ENCODE measurements at regions not wholly inside any gene's neighbourhood (a gene's known extent, or its start where the extent isn't known, plus 50 kb on each side); places are given as distances from the start of the nearest gene placed in this dataset.
A peak's percentile ranks its signal among the peaks of the same experiment; 100 is the strongest.

DNA sequence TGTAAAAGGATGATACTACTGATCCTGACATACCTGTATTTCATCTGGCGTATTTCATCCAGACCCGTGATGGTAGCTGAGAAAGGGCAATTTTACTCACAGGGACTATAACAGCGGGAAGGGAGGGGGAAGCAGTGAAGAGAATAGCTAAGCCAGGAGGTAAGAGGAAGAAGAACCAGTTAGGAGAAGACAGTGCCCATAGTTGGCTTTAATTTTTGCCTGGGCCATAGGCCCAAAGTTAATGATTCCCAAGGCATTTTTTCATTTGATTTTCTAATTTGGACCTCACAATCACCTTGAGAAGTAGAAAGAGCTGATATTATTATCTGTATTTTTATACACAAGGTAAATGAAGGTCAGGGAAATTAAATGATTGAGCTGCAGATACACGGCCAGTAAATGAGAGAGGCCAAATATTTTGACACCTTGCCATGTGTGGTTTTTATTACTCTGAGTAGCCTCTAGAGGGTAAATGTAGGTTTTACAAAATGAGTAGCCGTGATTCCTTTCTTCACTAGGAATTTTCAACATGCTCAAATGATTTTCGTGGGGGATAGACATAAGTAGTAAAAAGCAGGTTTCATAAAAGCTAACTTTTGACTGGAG, 382.2 kb downstream of the FUT8 start:
- no peaks in the 10 kb centered on the region for H3K27me3 Mint-ChIP-seq
- intact Hi-C loops (cut with micrococcal nuclease) = no loop called here
- H3K4me1 Mint-ChIP-seq (ENCODE audit: low read depth) = no peaks in the 10 kb centered on the region
- ChIA-PET CTCF (interaction anchor here (1.0 to 3.1 kb wide), 2 partner anchors 30 to 166 kb away, joined by 4 to 12 read pairs; no protein-coding TSS in a partner anchor), POLR2A (no interaction called here)
- no peak overlapping the region for H3K27ac Mint-ChIP-seq
- no peaks in the 10 kb centered on the region for H3K9me3 Mint-ChIP-seq
- no peaks in the 10 kb centered on the region for H3K36me3 Mint-ChIP-seq
- no peak for DNase-seq
- no peak overlapping the region for H3K4me3 Mint-ChIP-seq

DNA sequence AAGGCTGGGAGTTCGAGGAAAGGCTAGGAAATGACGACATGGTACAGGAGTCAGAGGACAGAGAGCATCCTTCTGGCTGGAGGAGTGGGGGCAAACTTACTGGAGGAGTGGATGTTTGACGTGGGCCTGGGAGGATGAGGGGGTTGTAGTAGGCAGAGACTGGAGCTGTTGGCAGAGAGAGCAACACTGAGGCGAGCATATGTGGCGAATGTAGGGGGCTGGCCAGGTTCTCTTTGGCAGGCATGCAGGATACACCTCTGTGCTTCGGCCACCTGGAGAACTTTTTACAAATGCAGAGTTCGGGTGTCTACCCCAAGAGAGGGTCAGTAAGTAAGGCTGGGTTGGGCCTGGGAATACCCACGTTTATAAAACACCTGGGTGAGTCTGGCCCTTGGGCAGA, 385.7 kb downstream of the FUT8 start:
- peaks cover 3% of the 10 kb centered on the region for H3K4me1 Mint-ChIP-seq (ENCODE audit: low read depth)
- H3K27me3 Mint-ChIP-seq = no peaks in the 10 kb centered on the region
- no peak overlapping the region for H3K27ac Mint-ChIP-seq
- CTCF ChIA-PET = no interaction called here
- no peak for DNase-seq
- no peaks in the 10 kb centered on the region for H3K36me3 Mint-ChIP-seq
- intact Hi-C loops (cut with micrococcal nuclease) = no loop called here
- H3K9me3 Mint-ChIP-seq = no peaks in the 10 kb centered on the region
- POLR2A ChIA-PET = no interaction called here
- no peak overlapping the region for H3K4me3 Mint-ChIP-seq

DNA sequence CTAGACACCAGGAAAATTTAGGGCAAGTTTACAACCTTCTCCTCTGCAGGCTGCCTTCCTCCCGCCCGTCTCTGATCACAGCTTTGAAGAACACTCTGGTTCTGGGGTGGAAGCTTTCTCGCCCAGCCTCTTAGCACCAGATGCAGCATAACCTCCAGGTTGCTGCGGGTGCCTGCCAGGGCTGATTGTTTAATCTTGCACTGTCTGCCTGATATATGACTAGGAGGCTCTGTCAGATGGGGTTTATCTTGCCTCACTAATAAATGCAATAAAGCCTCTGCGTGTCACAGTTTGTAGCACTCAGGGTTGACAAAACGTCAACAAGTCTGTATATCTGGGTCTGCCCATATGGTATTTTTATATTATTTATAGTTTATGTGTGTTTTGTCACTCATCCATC, 388.2 kb downstream of the FUT8 start:
- Mint-ChIP-seq H3K27ac (no peak overlapping the region), H3K36me3 (no peaks in the 10 kb centered on the region), H3K27me3 (no peaks in the 10 kb centered on the region), H3K4me3 (no peak overlapping the region), H3K4me1 (ENCODE audit: low read depth) (peaks cover 8% of the 10 kb centered on the region), H3K9me3 (no peaks in the 10 kb centered on the region)
- intact Hi-C loops (cut with micrococcal nuclease) = no loop called here
- no peak for DNase-seq
- ChIA-PET POLR2A (no interaction called here), CTCF (interaction anchor here (1.9 kb wide), 1 partner anchor 24 kb away, joined by 7 read pairs; no protein-coding TSS in a partner anchor)

DNA sequence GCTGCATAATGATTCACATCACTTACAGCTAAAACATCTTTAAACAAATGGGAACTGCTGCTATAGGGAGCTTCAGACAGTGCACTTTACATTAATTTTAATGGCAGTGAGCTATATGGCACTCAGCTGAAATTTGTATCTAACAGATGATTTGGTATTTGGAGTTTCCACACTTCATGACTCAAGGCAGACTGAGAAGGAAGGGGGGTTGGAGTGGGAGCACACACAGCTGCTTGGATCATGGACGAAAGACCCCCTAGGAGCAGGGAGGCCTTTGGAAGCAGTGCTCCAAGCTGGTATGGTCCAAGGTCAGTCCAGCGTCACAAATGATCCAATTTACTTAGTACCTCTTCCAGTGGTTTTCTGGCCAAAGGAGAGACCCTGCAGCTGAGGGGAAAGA, 389.7 kb downstream of the FUT8 start:
- DNase-seq = no peak
- ChIA-PET CTCF (interaction anchor here (0.9 to 1.9 kb wide), 3 partner anchors 22 to 387 kb away, joined by 4 to 7 read pairs (median 4); no protein-coding TSS in a partner anchor), POLR2A (no interaction called here)
- intact Hi-C loops (cut with micrococcal nuclease) = no loop called here
- Mint-ChIP-seq H3K36me3 (no peaks in the 10 kb centered on the region), H3K27ac (no peak overlapping the region), H3K4me3 (no peak overlapping the region), H3K9me3 (no peaks in the 10 kb centered on the region), H3K27me3 (no peaks in the 10 kb centered on the region), H3K4me1 (ENCODE audit: low read depth) (peaks cover 8% of the 10 kb centered on the region)

DNA sequence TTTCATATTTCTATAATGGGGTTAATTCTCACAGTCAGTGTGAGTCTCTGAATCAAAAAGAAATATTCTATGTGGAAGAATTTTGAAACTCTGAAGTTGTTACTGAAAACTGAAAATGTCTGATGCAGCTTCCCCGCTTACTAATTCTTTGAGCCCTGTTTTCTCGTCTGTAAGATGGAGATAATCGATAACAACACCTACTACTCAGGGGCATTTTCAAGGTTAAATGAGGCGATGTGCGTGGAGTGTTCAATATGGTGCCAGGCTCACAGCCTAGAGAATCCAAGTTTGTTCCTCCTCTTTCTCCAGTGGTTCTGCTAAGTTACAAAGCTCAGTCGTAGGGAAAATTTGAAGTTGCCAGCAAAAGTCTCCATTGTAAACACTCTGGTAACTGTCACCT, 391.4 kb downstream of the FUT8 start:
- intact Hi-C loops (cut with micrococcal nuclease) = loop anchor here (2.0 kb wide), 4 partner anchors 21 to 597 kb away; no protein-coding TSS in a partner anchor
- H3K4me1 Mint-ChIP-seq (ENCODE audit: low read depth) = peaks cover 8% of the 10 kb centered on the region
- ChIA-PET POLR2A (interaction anchor here (1.2 kb wide), 1 partner anchor 42 kb away, joined by 3 read pairs; no protein-coding TSS in a partner anchor), CTCF (interaction anchor here (1.5 to 4.9 kb wide), 2 partner anchors 20 to 391 kb away, joined by 6 to 29 read pairs; partner anchors contain the start of gene FUT8)
- no peak overlapping the region for H3K4me3 Mint-ChIP-seq
- H3K36me3 Mint-ChIP-seq = no peaks in the 10 kb centered on the region
- DNase-seq = peak; percentile 22
- no peaks in the 10 kb centered on the region for H3K9me3 Mint-ChIP-seq
- no peaks in the 10 kb centered on the region for H3K27me3 Mint-ChIP-seq
- H3K27ac Mint-ChIP-seq = peak overlapping the region; percentile 16

GRCh38 chr14:65804439-65805112, 392.0 kb downstream of the FUT8 start:
- peaks cover 8% of the 10 kb centered on the region for H3K4me1 Mint-ChIP-seq (ENCODE audit: low read depth)
- no peaks in the 10 kb centered on the region for H3K36me3 Mint-ChIP-seq
- H3K27ac Mint-ChIP-seq = no peak overlapping the region
- no peaks in the 10 kb centered on the region for H3K27me3 Mint-ChIP-seq
- no peaks in the 10 kb centered on the region for H3K9me3 Mint-ChIP-seq
- intact Hi-C loops (cut with micrococcal nuclease) = loop anchor here (2.0 to 5.0 kb wide), 7 partner anchors 20 to 632 kb away; no protein-coding TSS in a partner anchor
- H3K4me3 Mint-ChIP-seq = no peak overlapping the region
- peak; percentile 26 for DNase-seq
- ChIA-PET POLR2A (interaction anchor here (1.0 to 1.2 kb wide), 2 partner anchors 42 to 769 kb away, joined by 3 read pairs; no protein-coding TSS in a partner anchor), CTCF (interaction anchor here (0.6 to 4.9 kb wide), 3 partner anchors 19 to 392 kb away, joined by 3 to 29 read pairs (median 6); partner anchors contain the start of gene FUT8)

DNA sequence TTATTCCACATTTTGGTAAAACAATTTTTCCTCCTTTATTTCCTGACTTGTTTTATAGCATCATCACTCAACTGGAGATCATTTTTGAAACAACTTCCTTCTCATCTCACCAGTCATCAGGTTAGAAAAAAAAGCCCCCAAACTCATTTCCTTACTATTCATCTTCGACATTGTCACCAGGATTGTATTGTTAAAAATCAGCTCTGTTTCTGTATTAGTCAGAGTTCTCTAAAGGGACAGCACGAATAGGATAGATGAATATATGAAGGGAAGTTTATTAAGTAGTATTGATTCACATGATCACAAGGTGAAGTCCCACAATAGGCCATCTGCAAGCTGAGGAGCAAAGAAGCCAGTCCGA, 392.6 kb downstream of the FUT8 start:
- Mint-ChIP-seq H3K27me3 (no peaks in the 10 kb centered on the region), H3K9me3 (no peaks in the 10 kb centered on the region), H3K4me1 (ENCODE audit: low read depth) (peaks cover 8% of the 10 kb centered on the region), H3K4me3 (no peak overlapping the region), H3K36me3 (no peaks in the 10 kb centered on the region), H3K27ac (no peak overlapping the region)
- DNase-seq = no peak
- ChIA-PET CTCF (interaction anchor here (0.6 to 4.9 kb wide), 2 partner anchors 19 to 382 kb away, joined by 3 to 29 read pairs; no protein-coding TSS in a partner anchor), POLR2A (interaction anchor here (1.0 kb wide), 1 partner anchor 769 kb away, joined by 3 read pairs; no protein-coding TSS in a partner anchor)
- intact Hi-C loops (cut with micrococcal nuclease) = loop anchor here (2.0 to 5.0 kb wide), 7 partner anchors 20 to 633 kb away; no protein-coding TSS in a partner anchor

GRCh38 chr14:65808390-65808789, 395.9 kb downstream of the FUT8 start:
- POLR2A ChIA-PET = no interaction called here
- CTCF ChIA-PET = interaction anchor here (3.5 kb wide), 1 partner anchor 16 kb away, joined by 32 read pairs; no protein-coding TSS in a partner anchor
- H3K27me3 Mint-ChIP-seq = no peaks in the 10 kb centered on the region
- H3K27ac Mint-ChIP-seq = no peak overlapping the region
- no peaks in the 10 kb centered on the region for H3K9me3 Mint-ChIP-seq
- intact Hi-C loops (cut with micrococcal nuclease) = loop anchor here (5.0 kb wide), 3 partner anchors 119 to 636 kb away; no protein-coding TSS in a partner anchor
- H3K4me1 Mint-ChIP-seq (ENCODE audit: low read depth) = peaks cover 3% of the 10 kb centered on the region
- DNase-seq = no peak
- no peak overlapping the region for H3K4me3 Mint-ChIP-seq
- H3K36me3 Mint-ChIP-seq = no peaks in the 10 kb centered on the region

GRCh38 chr14:65810322-65810721, 397.8 kb downstream of the FUT8 start:
- POLR2A ChIA-PET = no interaction called here
- Mint-ChIP-seq H3K36me3 (no peaks in the 10 kb centered on the region), H3K27me3 (no peaks in the 10 kb centered on the region), H3K4me1 (ENCODE audit: low read depth) (no peaks in the 10 kb centered on the region), H3K4me3 (no peak overlapping the region), H3K9me3 (no peaks in the 10 kb centered on the region), H3K27ac (no peak overlapping the region)
- intact Hi-C loops (cut with micrococcal nuclease) = no loop called here
- no peak for DNase-seq
- CTCF ChIA-PET = interaction anchor here (3.5 kb wide), 1 partner anchor 14 kb away, joined by 32 read pairs; no protein-coding TSS in a partner anchor

DNA sequence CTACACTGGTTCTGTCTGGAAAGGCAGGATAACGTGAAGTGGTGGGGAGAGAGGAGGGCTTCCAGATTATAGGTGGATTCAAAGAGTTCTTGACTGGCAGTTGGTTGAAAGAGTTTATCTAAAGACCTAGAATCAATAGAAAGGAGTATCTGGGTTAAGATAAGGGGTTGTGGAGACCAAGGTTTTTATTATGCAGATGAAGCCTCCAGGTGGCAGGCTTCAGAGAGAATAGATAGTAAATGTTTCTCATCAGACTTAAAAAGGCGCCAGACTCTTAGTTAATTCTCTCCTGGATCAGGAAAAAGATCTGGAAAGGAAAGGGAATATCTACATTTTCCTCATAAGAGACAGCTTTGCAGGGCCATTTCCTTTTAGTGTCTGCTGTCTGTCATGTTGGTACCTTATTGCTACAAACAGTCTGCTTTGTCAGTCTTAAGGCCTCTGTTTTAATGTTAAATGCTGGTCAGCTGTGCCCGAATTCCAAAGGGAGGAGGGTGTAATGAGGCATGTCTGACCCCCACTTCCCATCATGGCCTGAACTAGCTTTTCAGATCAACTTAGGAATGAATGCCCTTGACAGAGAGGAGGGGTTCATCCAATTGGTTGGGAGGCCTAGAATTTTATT, 401.3 kb downstream of the FUT8 start:
- H3K4me3 Mint-ChIP-seq = no peak overlapping the region
- no peak overlapping the region for H3K27ac Mint-ChIP-seq
- H3K9me3 Mint-ChIP-seq = no peaks in the 10 kb centered on the region
- ChIA-PET CTCF (interaction anchor here (0.6 to 2.4 kb wide), 2 partner anchors 9 to 11 kb away, joined by 3 to 9 read pairs; no protein-coding TSS in a partner anchor), POLR2A (no interaction called here)
- no peak for DNase-seq
- no peaks in the 10 kb centered on the region for H3K4me1 Mint-ChIP-seq (ENCODE audit: low read depth)
- intact Hi-C loops (cut with micrococcal nuclease) = no loop called here
- no peaks in the 10 kb centered on the region for H3K36me3 Mint-ChIP-seq
- no peaks in the 10 kb centered on the region for H3K27me3 Mint-ChIP-seq

- POLR2A ChIA-PET = interaction anchor here (0.6 kb wide), 1 partner anchor 107 kb away, joined by 3 read pairs; no protein-coding TSS in a partner anchor
- no peak overlapping the region for H3K4me3 Mint-ChIP-seq
- H3K27ac Mint-ChIP-seq = no peak overlapping the region
- no peaks in the 10 kb centered on the region for H3K36me3 Mint-ChIP-seq
- CTCF ChIA-PET = interaction anchor here (0.8 to 2.1 kb wide), 2 partner anchors 9 to 255 kb away, joined by 3 to 12 read pairs; no protein-coding TSS in a partner anchor
- H3K27me3 Mint-ChIP-seq = no peaks in the 10 kb centered on the region
- intact Hi-C loops (cut with micrococcal nuclease) = no loop called here
- H3K4me1 Mint-ChIP-seq (ENCODE audit: low read depth) = no peaks in the 10 kb centered on the region
- H3K9me3 Mint-ChIP-seq = no peaks in the 10 kb centered on the region
- no peak for DNase-seq
These were observed 402.6 kb downstream of the FUT8 start for GRCh38 chr14:65815127-65815526.

- Mint-ChIP-seq H3K9me3 (no peaks in the 10 kb centered on the region), H3K27me3 (no peaks in the 10 kb centered on the region), H3K27ac (no peak overlapping the region), H3K4me3 (no peak overlapping the region), H3K4me1 (ENCODE audit: low read depth) (no peaks in the 10 kb centered on the region), H3K36me3 (no peaks in the 10 kb centered on the region)
- intact Hi-C loops (cut with micrococcal nuclease) = no loop called here
- no peak for DNase-seq
- ChIA-PET POLR2A (no interaction called here), CTCF (interaction anchor here (1.0 kb wide), 1 partner anchor 144 kb away, joined by 3 read pairs; no protein-coding TSS in a partner anchor)
These were observed 404.5 kb downstream of the FUT8 start for GRCh38 chr14:65817011-65817410.
